ENCODE measurements at regions not wholly inside any gene's neighbourhood (a gene's known extent, or its start where the extent isn't known, plus 50 kb on each side); places are given as distances from the start of the nearest gene placed in this dataset.
"Not testable (repeated sequence)": the region's sequence is repeated elsewhere in the genome, so short reads cannot be mapped to it uniquely, and the experiment has no call there.

DNA sequence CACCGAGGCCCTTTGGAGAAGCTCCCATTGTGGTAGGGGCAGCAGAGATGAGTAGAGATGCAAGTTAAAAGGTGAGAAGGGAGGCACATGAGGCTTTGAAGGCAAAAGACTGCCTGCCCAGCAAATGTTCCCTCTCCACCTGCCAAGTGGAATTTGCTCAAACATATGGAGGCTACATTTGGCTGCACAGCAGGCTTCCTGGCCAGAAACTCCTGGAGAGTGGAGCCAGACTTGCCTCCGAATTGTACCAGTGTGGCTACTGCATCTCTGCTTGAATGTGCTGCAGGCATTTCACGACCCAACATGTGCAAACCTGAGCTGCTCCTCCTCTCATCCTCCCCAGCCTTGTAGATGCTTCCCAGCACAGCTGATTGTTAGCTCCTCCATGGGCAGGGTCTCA is 229.2 kb downstream of the ZNF621 start:
- no peaks in the 10 kb centered on the region for H3K9me3 ChIP-seq (ENCODE audit: control insufficient read depth, low read length, poor library complexity, severe bottlenecking)
- ATAC-seq (no peak), DNase-seq (no peak)
- no peak overlapping the region for H3K4me3 Mint-ChIP-seq
- H3K27ac Mint-ChIP-seq = no peak overlapping the region
- no peaks in the 10 kb centered on the region for H3K4me1 Mint-ChIP-seq
- H3K27me3 Mint-ChIP-seq = peaks cover 49% of the 10 kb centered on the region
- no peaks in the 10 kb centered on the region for H3K36me3 Mint-ChIP-seq (ENCODE audit: low read depth)

DNA sequence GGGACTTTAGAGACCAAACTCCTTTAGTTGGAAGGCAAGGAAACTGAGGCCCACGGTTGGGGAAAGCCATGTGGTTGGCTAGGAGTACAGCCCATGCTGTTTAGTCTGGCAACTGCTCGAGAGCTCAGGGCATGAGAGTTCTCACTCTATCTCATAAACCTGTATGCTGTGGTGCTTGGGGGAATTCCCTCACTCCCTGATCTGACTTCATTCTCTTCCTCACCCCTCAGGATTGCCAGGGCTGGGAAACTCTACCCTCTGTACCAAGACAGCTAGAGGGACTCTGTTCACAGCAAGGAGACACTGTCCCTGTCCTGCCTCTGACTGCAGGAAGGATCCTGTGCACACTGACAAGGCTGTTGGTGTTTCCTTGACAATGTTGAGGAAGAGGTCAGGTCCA is 230.2 kb downstream of the ZNF621 start:
- Mint-ChIP-seq H3K4me3 (no peak overlapping the region), H3K4me1 (no peaks in the 10 kb centered on the region), H3K36me3 (ENCODE audit: low read depth) (no peaks in the 10 kb centered on the region), H3K27ac (no peak overlapping the region), H3K27me3 (peaks cover 38% of the 10 kb centered on the region)
- no peaks in the 10 kb centered on the region for H3K9me3 ChIP-seq (ENCODE audit: control insufficient read depth, low read length, poor library complexity, severe bottlenecking)
- DNase-seq (no peak), ATAC-seq (no peak)

DNA sequence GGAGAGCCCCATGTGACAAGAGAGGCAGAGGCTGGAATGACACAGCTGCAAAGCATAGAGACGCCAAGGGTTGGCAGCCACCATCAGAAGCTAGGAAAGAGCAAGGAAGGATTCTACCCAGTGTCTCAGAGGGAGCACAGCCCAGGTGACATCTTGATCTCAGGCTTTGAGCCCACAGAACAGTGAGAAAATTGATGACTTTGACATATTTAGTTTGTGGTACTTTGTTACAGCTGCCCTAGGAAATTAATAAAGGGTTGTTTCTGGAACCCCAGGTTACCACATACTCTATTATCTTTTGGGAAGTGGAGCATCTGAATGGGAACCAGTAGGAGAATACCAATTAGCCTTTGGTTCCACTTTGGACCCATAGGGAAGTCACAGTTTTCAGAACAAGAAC is 231.7 kb downstream of the ZNF621 start:
- Mint-ChIP-seq H3K36me3 (ENCODE audit: low read depth) (no peaks in the 10 kb centered on the region), H3K4me1 (no peaks in the 10 kb centered on the region), H3K27ac (no peak overlapping the region), H3K27me3 (peaks cover 26% of the 10 kb centered on the region), H3K4me3 (no peak overlapping the region)
- ATAC-seq (no peak), DNase-seq (no peak)
- H3K9me3 ChIP-seq (ENCODE audit: control insufficient read depth, low read length, poor library complexity, severe bottlenecking) = no peaks in the 10 kb centered on the region

DNA sequence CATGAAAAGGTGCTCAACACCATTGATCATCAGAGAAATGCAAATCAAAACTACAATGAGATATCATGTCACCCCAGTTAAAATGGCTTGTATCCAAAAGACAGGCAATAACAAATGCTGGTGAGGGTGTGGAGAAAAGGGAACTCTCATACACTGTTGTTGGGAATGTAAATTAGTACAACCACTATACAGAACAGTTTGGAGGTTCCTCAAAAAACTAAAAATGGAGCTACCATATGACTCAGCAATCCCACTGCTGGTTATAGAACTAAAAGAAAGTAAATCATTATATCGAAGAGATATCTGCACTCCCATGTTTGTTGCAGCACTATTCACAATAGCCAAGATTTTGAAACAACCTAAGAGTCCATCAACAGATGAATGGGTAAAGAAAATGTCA is 238.0 kb downstream of the ZNF621 start:
- H3K4me3 Mint-ChIP-seq; H3K9me3 ChIP-seq (ENCODE audit: control insufficient read depth, low read length, poor library complexity, severe bottlenecking); H3K36me3 Mint-ChIP-seq (ENCODE audit: low read depth); DNase-seq; H3K27ac Mint-ChIP-seq; ATAC-seq; H3K4me1 Mint-ChIP-seq; H3K27me3 Mint-ChIP-seq: not testable (repeated sequence)

DNA sequence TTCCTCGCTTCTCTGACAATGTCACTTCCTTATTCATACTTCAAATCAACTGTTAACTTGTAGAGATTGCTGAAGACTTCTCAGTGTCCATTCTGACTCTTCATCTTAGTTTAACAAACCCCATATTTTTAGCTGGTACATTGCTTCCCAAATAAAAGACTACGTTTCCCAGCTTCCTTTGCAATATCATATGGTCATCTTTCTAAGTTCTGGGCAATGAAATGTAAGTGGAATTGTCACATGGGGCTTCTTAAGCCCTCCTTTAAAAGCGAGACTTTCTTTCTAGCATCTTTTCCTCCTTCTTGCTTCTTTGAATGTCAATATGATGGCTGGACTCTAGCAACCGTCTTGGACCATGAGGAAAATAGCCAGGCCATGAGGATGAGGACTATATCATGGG is 239.0 kb downstream of the ZNF621 start:
- H3K9me3 ChIP-seq (ENCODE audit: control insufficient read depth, low read length, poor library complexity, severe bottlenecking) = no peaks in the 10 kb centered on the region
- no peak for ATAC-seq
- H3K27ac Mint-ChIP-seq = no peak overlapping the region
- no peak for DNase-seq
- no peaks in the 10 kb centered on the region for H3K27me3 Mint-ChIP-seq
- no peaks in the 10 kb centered on the region for H3K36me3 Mint-ChIP-seq (ENCODE audit: low read depth)
- no peaks in the 10 kb centered on the region for H3K4me1 Mint-ChIP-seq
- H3K4me3 Mint-ChIP-seq = no peak overlapping the region

GRCh38 chr3:40764747-40765146 is 240.0 kb downstream of the ZNF621 start:
- ATAC-seq (no peak), DNase-seq (no peak)
- no peaks in the 10 kb centered on the region for H3K9me3 ChIP-seq (ENCODE audit: control insufficient read depth, low read length, poor library complexity, severe bottlenecking)
- H3K27ac Mint-ChIP-seq = no peak overlapping the region
- no peaks in the 10 kb centered on the region for H3K27me3 Mint-ChIP-seq
- no peak overlapping the region for H3K4me3 Mint-ChIP-seq
- H3K4me1 Mint-ChIP-seq = no peaks in the 10 kb centered on the region
- no peaks in the 10 kb centered on the region for H3K36me3 Mint-ChIP-seq (ENCODE audit: low read depth)

DNA sequence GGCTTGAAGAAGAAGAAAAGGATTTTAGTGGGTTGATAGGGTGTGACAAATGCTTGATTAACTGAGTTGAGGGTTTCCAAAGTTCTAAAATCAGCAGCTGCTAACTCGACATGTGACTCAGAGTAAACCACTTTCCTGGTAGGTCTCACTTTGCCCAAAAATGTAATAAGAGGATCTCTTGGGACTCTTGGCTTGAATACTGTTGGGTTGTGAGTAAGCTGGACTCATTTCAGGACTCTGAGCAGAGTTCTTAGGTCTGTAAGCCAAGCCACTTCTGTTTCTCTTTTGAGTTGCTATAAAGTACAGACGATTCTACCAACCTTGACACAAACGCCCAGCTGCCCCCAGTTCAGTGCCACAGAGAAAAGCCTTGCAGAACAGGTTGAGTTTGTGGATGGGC is 241.1 kb downstream of the ZNF621 start:
- DNase-seq (no peak), ATAC-seq (no peak)
- no peak overlapping the region for H3K4me3 Mint-ChIP-seq
- no peaks in the 10 kb centered on the region for H3K36me3 Mint-ChIP-seq (ENCODE audit: low read depth)
- H3K27me3 Mint-ChIP-seq = peaks cover 5% of the 10 kb centered on the region
- peaks cover 3% of the 10 kb centered on the region for H3K4me1 Mint-ChIP-seq
- H3K9me3 ChIP-seq (ENCODE audit: control insufficient read depth, low read length, poor library complexity, severe bottlenecking) = no peaks in the 10 kb centered on the region
- H3K27ac Mint-ChIP-seq = no peak overlapping the region

- ATAC-seq (no peak), DNase-seq (no peak)
- H3K27me3 Mint-ChIP-seq = peaks cover 8% of the 10 kb centered on the region
- peaks cover 3% of the 10 kb centered on the region for H3K4me1 Mint-ChIP-seq
- no peak overlapping the region for H3K27ac Mint-ChIP-seq
- no peaks in the 10 kb centered on the region for H3K9me3 ChIP-seq (ENCODE audit: control insufficient read depth, low read length, poor library complexity, severe bottlenecking)
- H3K4me3 Mint-ChIP-seq = no peak overlapping the region
- no peaks in the 10 kb centered on the region for H3K36me3 Mint-ChIP-seq (ENCODE audit: low read depth)
Observed at GRCh38 chr3:40766396-40766795, 241.6 kb downstream of the ZNF621 start.

- no peaks in the 10 kb centered on the region for H3K36me3 Mint-ChIP-seq (ENCODE audit: low read depth)
- H3K4me3 Mint-ChIP-seq = no peak overlapping the region
- H3K9me3 ChIP-seq (ENCODE audit: control insufficient read depth, low read length, poor library complexity, severe bottlenecking) = no peaks in the 10 kb centered on the region
- no peak for ATAC-seq
- H3K27me3 Mint-ChIP-seq = peaks cover 16% of the 10 kb centered on the region
- no peak for DNase-seq
- peaks cover 3% of the 10 kb centered on the region for H3K4me1 Mint-ChIP-seq
- H3K27ac Mint-ChIP-seq = no peak overlapping the region
Observed at GRCh38 chr3:40768046-40768445, 243.3 kb downstream of the ZNF621 start.

DNA sequence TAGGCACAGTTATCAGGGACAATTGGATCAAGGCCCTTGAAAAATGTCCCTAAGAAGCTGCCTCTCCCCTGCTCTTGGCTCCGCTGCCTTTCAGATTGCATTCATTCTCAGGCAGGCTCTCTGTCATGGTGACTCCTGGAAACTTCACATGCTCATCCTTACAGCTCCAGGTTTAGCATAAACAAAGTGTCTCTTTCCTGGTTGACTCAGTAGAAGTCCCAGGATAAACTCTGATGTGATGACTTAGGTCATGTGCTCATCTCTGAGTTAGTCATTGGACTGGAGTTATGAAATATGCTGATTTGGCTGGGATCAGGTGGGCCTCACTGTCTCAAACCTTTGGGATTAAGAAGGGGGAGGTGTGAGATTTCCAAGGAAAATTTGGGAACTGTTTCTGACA is 243.8 kb downstream of the ZNF621 start:
- no peak overlapping the region for H3K4me3 Mint-ChIP-seq
- no peak for DNase-seq
- H3K36me3 Mint-ChIP-seq (ENCODE audit: low read depth) = no peaks in the 10 kb centered on the region
- no peak overlapping the region for H3K27ac Mint-ChIP-seq
- H3K4me1 Mint-ChIP-seq = peaks cover 3% of the 10 kb centered on the region
- H3K27me3 Mint-ChIP-seq = peaks cover 16% of the 10 kb centered on the region
- no peaks in the 10 kb centered on the region for H3K9me3 ChIP-seq (ENCODE audit: control insufficient read depth, low read length, poor library complexity, severe bottlenecking)
- ATAC-seq = no peak

GRCh38 chr3:40770061-40770460 is 245.3 kb downstream of the ZNF621 start:
- Mint-ChIP-seq H3K36me3 (ENCODE audit: low read depth) (no peaks in the 10 kb centered on the region), H3K27ac (no peak overlapping the region), H3K4me3 (no peak overlapping the region), H3K27me3 (peaks cover 29% of the 10 kb centered on the region), H3K4me1 (peaks cover 3% of the 10 kb centered on the region)
- ATAC-seq = no peak
- no peaks in the 10 kb centered on the region for H3K9me3 ChIP-seq (ENCODE audit: control insufficient read depth, low read length, poor library complexity, severe bottlenecking)
- DNase-seq = no peak

DNA sequence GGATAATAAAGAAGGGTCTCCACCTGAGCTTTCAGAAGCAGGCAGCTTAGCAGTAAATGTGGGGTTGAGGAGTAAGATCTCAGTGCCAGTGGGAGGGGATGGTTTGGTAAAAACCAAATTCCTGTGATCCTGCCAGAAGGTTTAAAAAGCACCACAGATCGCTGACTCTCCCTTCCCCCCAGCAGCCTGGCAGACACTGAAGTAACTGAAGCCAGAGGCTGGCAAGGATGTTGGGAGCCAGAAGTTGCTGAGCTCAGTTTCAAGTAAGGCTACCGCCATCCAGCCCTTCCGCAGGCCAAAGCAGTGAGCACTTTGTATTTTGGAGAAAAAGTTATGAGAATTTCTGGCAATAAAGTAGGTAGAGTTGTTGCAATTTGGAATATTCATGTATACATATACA is 246.4 kb downstream of the ZNF621 start:
- peaks cover 3% of the 10 kb centered on the region for H3K4me1 Mint-ChIP-seq
- H3K27me3 Mint-ChIP-seq = peaks cover 37% of the 10 kb centered on the region
- peaks cover 3% of the 10 kb centered on the region for H3K36me3 Mint-ChIP-seq (ENCODE audit: low read depth)
- no peak overlapping the region for H3K4me3 Mint-ChIP-seq
- H3K27ac Mint-ChIP-seq = no peak overlapping the region
- no peaks in the 10 kb centered on the region for H3K9me3 ChIP-seq (ENCODE audit: control insufficient read depth, low read length, poor library complexity, severe bottlenecking)
- no peak for ATAC-seq
- no peak for DNase-seq

GRCh38 chr3:40779039-40779438 is 254.3 kb downstream of the ZNF621 start:
- Mint-ChIP-seq H3K27ac (no peak overlapping the region), H3K4me3 (no peak overlapping the region), H3K27me3 (peaks cover 25% of the 10 kb centered on the region), H3K36me3 (ENCODE audit: low read depth) (peaks cover 5% of the 10 kb centered on the region), H3K4me1 (peaks cover 2% of the 10 kb centered on the region)
- no peak for DNase-seq
- no peaks in the 10 kb centered on the region for H3K9me3 ChIP-seq (ENCODE audit: control insufficient read depth, low read length, poor library complexity, severe bottlenecking)
- no peak for ATAC-seq

DNA sequence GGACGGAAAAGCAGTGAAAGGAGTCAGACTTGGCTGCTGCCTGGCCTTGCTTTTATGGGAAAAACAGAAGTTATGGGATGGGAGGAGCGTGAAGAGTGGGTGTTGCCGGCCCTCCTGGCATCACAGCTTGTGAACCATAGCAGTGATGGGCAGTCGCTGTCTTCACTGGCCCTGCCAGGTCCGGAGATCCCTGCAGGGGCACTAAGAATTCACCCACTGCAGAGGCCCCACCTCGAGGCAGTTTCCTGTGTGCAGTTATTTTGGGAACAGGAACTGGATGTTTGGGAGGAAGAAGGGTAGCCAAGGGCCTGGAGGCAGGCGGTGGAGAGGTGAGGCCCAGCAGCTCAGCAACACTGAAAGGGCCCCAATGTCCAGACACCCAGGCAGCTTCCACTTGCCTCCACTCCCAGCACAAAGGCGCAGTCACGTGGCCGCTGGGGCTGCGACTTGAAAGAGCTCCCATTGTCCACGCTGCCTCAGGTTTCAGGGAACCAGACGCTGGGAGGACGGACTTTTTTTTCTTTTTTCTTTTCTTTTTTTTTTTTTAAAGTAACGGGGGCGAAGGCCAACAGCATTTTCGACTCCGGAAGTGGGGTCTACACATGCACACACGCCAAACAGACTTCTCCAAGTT is 255.6 kb downstream of the ZNF621 start:
- no peak for DNase-seq
- H3K9me3 ChIP-seq (ENCODE audit: control insufficient read depth, low read length, poor library complexity, severe bottlenecking) = no peaks in the 10 kb centered on the region
- Mint-ChIP-seq H3K27ac (no peak overlapping the region), H3K27me3 (peaks cover 20% of the 10 kb centered on the region), H3K36me3 (ENCODE audit: low read depth) (peaks cover 5% of the 10 kb centered on the region), H3K4me3 (no peak overlapping the region), H3K4me1 (peaks cover 2% of the 10 kb centered on the region)
- ATAC-seq = no peak

Data from T-helper 17 cell (primary cell).